ENCODE measurements at regions not wholly inside any gene's neighbourhood (a gene's known extent, or its start where the extent isn't known, plus 50 kb on each side); places are given as distances from the start of the nearest gene placed in this dataset.
"Not testable (repeated sequence)": the region's sequence is repeated elsewhere in the genome, so short reads cannot be mapped to it uniquely, and the experiment has no call there.

DNA sequence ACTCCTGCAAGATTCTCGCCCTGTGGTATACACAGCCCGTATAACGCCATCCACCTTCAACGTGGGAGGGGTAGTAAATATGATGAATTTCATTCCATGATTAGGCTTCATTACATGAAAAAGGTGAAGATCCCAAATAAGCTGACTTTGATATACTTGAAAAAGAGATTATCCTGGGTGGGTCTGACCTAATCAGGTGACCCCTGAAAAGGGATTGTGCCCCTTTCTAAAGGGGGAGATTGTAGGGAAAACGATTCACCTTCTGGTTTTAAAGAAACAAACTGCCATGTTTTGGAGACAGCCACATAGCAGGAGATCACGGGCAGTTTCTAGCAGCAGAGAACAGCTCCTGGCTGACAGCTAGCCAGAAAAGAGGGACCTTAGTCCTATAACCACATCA lies 155.1 kb upstream of the SMLR1 start:
- no peak for DNase-seq (ENCODE audit: low read depth, low spot score)

DNA sequence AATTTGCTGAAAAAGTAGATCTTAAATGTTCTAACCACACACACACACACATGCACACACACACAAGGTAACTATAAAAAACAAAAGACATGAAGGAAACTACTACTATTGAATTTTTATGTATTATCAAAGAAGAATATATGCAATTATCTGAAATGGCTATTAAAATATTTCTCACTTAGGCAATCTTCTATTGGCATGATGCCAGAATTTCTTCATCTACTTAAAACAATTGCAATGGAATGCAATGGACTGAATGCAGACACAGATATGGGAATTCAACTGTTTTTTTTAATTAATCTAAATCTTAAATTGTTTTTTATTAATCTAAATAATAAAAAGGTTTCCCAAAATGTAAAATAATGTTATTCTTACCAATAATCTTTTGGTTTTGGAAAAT lies 152.6 kb upstream of the SMLR1 start:
- no peak for DNase-seq (ENCODE audit: low read depth, low spot score)

DNA sequence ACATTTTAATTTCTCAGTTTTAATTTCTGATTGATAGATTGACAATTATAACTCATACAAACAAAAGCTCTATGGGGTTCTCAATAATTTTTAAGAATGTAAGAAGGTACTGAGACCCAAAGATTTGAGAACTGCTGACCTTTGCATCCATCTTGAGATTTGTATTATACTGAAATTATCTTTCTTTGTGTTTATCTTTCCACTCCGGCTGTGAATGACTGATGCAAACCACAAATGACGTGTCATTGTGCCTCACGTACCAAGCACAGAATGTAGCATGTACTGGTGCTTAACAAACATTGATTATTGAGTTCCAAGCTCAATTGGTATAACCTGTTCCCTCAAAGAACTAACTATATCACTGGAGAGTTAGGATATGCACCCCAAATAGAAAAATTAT lies 152.1 kb upstream of the SMLR1 start:
- no peak for DNase-seq (ENCODE audit: low read depth, low spot score)

DNA sequence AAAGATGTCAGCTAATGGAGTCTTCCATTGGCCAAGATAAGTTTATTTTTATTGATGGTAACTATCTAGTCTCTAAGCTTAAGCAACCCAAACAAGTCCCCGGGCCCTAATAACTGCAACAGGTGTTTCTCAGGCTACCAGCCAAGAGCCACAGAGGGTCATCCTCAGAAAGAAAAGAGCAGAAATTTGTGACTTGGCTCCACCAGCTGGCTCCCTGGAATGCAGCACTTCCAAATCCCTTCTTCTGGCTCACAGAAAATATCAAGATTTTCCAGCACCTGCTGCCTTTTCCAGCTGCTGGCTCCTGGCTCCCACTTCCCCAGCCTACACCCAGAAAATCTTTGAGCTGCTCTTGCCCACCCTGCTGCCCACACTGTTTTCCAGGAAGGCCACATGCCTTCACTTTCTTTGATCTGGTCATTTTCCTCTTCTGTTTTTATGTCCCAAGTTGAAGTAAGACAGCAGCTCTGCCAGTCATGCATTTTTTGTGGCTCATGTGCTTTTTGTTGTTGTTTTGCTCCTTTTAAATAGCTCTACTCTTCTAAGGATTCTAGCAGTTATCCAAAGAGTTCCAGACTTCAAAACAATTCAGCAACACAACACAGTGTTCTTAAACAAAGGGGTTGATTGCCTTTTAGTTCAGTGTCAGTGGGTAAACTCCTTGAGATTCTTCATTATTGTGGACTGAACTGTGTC lies 151.0 kb upstream of the SMLR1 start:
- DNase-seq (ENCODE audit: low read depth, low spot score), result no peak

DNA sequence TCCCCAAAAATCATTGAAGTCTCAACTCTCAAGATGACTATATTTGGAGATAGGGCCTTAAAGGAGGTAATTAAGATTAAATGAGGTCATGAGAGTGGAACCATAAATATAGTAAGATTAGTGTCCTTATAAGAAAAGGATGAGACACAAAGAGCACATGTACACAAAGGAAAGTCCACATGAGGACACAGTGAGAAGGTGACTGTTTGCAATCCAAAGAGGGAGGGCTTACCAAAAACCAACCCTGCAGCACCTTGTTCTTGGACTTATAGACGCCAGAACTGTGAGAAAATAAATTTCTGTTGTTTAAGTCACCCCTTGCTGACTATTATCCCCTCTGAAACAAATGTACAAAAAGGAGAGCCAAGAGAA lies 150.4 kb upstream of the SMLR1 start:
- no peak for DNase-seq (ENCODE audit: low read depth, low spot score)

DNA sequence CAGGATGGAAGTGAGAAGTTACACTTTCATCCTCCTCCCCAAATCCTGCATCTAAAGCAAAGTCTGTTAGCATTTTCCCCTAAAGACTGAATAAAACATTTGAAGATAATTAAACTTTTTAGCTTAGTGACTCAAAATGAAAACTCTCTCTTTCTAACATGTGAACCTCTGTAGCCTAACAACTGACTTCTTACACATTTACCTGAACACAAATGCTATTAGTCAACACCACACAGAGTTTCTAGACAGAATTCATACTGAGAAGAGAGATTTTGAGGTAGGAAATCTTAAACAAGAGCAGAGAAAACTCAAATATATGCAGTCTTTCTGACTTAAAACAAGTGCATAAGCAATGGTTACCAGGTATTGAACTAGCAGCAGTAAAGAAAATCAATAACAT lies 149.9 kb upstream of the SMLR1 start:
- no peak for DNase-seq (ENCODE audit: low read depth, low spot score)

DNA sequence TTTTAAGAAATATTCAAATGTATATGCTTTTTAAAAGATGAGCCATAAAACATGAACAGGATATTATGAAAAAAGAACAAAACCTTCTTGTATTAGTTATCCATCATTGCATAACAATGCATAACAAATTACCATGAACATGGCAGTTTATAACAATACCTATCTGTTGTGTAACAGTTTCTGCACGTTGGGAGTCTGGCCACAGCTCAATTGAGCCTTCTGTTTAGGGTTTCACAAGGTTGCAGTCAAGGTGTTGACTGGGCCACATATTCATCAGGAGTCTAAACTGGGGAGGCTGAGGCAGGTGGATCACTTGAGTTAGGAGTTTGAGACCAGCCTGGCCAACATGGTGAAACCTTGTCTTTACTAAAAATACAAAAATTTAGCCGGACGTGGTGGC lies 149.4 kb upstream of the SMLR1 start:
- no peak for DNase-seq (ENCODE audit: low read depth, low spot score)

DNA sequence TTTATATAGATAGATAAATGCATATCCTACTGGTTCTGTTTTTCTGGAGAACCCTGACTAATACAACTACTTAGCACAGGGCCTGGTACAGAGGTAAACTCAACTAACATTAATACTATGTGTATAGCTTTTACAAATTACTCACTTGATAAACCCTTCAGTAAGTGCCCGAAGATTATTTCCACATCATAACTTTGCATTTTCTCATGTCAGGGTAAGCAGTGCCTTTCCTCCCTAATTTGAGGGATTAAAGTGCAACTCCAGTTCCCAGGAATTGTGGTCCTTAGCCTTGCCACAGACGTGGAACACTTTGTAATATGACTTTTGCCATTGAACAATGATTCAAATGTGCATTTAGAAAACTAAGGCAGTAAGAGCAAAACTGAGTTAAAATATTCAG lies 147.5 kb upstream of the SMLR1 start:
- DNase-seq (ENCODE audit: low read depth, low spot score), result no peak

DNA sequence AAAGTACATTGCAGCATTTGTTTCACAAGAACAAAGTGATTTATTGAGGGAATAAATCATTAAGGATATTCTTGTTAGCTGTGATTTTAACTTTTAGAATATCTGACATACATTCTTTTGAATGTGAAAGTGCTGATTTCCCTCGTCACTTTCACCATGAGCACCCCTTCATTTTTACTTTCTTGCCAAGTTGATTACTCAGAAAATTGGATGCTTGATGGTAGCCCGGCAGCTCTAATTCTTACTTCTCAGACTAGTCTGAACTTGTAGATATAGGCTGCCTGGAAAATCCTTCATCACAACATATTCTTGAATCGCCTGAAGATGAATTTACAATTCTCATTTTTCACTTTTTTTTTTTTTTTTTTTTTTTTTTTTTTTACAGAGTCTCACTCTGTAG lies 147.1 kb upstream of the SMLR1 start:
- DNase-seq (ENCODE audit: low read depth, low spot score), result no peak

DNA sequence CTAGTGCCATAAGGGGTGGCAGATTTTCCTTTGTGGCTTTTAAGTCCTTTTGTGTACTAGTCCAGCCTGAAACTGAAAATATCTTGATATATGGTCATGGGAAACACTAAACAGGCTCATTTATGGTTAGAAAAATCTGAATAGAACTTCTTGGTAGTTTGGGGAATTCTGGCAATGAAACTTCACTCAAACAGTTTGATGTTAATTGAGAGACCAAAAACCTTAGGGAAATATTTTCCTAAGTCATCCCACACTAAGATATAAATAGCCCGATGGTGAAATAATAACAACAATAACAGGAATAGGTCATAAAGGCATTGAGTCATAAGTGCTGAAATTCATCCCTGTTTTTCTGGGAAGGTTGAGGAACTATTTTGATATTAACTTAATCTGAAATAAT lies 146.2 kb upstream of the SMLR1 start:
- peak; percentile 23 for DNase-seq (ENCODE audit: low read depth, low spot score)

DNA sequence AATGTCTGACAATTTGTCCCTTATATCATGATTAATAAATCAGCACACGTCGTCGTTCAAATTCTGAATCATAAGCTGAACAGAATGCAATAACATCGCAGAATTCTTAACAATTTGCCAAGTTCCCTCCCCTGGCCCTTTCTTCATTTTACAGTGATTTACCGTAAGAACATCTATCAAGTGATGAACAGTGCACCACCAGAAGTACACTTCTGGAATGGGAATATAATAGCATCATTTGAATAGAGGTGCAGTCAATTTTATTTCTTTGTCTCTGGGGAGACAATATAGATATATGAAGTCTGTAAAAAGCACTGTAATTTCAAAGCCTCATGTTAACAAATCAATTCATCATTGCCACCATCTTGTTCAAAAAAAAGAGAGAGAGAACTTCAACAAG lies 145.1 kb upstream of the SMLR1 start:
- no peak for DNase-seq (ENCODE audit: low read depth, low spot score)

DNA sequence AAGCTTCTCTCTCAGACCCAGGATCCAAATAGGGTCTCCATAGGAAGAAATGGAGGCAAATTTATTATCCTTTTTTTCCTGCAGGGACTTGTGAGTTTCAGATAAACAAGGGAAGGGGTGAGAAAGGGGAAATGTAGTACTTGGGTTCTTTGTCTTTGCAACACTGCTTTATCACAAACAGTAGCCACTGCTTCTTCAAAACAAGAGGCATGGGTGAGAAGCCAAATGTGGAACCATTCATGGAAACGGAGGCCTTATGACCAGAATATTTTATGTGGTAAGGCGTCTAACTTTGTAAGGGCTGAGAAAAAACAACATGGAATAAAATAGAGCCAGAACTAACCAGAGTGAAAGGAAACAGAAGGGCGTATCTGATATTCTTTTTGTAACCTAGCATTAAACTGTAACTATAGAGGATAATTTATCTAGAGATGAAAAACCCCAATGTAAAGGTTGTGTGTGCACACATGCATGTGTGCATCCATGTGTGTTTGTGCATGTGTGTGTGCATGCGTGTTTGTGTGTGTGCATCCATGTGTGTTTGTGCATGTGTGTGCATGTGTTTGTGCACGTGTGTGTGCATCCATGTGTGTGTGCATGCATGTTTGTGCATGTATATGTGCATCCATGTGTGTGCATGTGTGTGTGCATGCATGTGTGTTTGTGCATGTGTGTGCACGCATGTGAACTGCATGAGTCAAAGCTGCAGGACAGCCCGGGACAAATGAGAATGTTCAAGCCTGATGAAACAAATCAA lies 143.3 kb upstream of the SMLR1 start:
- no peak for DNase-seq (ENCODE audit: low read depth, low spot score)

DNA sequence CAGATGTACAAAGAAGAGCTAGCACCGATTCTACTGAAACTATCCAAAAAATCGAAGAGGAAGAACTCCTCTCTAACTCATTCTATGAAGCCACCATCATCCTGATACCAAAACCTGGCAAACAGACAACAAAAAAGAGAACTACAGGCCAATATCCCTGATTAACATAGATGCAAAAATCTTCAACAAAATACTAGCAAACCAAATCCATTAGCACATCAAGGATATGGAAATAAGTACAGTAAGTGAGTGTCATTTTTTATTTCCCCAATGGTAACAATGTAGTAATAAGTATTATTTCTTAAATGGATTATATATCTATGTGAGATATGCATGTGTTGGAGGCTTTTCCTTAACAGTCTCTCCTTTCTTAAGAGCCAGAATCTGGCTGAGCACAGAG lies 134.5 kb upstream of the SMLR1 start:
- no peak for DNase-seq (ENCODE audit: low read depth, low spot score)

DNA sequence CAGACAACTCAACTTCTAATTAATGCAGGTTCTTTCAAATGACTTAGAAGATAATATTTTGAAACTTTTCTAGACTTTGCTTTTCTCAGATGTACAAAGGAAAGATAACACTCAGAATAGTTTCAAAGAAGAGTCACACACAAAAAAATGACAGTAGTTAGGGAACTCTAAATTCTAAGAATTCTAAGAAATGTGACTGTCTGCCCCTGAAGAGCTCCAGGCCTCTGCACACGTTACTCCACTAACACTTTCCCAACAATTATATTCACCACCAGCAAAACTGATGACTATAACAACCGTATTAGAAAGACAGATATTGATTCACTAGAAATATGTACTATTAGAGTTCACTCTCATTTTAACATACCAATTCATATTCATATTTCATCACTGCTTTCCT lies 133.3 kb upstream of the SMLR1 start:
- no peak for DNase-seq (ENCODE audit: low read depth, low spot score)

DNA sequence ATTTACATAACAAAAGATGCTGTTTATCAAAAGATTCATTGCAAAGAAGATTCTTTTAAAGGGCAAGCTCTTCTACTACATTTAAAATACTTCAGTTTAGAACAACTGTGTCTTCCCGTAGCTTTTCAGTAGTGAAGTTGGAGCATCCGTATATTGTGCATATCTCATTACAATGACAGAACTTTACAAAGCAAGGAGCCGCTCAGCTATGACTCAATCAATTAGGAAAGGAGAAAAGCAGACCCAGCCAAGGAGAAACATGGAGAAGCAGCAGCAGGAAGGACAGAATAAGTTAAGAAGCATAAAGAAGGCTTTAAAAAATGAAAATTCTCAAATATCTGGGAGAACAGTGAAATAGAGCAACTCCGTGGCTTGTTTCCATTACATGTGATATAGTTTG lies 132.6 kb upstream of the SMLR1 start:
- DNase-seq (ENCODE audit: low read depth, low spot score), result no peak

DNA sequence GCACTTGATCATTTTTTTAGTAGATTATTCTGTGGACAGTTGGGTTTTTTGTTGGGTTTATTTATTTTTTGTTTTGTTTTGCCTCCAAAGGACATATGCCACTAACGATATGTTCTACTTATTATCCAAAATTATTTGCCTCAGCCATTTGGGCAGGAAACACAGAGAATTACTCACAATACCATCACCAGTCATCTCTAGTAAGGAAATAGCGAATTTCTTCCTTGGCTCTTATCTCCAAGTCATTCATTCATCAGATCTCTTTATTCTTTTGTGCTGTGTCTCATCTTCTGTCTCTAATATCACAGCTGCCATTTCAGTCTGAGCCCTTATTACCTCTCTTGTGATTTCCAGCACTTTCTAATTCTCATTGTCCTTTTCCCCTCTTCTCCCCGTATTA lies 130.4 kb upstream of the SMLR1 start:
- DNase-seq (ENCODE audit: low read depth, low spot score), result no peak

DNA sequence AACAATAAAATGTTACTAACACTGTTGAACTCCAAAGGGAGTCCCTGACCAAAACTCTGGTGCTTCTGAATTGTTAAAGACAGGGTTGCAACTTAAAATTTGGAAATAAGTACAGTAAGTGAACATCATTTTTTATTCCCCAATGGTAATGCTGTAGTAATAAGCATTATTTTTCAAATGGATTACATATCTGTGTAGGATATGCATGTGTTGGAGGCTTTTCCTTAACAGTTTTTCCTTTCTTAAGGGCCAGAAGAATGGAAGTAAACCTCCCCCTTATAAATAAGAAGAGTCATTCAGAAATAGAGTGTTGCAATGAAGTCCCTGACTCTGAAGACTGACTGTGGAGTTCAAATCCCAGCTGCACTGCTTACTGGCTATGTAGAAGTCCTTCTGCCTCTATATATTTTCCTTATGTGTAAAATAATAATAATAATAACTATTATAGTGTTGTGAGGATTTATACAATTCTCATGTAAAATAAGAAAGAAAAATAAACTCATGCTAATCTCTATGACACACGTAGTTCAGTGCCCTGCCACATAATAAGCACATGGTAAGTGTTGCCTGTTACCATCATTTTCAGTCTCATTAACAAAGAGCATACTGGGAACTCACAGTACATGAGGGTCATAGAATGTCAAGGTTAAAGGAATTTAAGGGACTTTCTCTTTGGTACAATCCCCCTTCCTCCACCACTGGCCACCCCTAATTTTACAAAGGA lies 129.8 kb upstream of the SMLR1 start:
- DNase-seq (ENCODE audit: low read depth, low spot score), result no peak

DNA sequence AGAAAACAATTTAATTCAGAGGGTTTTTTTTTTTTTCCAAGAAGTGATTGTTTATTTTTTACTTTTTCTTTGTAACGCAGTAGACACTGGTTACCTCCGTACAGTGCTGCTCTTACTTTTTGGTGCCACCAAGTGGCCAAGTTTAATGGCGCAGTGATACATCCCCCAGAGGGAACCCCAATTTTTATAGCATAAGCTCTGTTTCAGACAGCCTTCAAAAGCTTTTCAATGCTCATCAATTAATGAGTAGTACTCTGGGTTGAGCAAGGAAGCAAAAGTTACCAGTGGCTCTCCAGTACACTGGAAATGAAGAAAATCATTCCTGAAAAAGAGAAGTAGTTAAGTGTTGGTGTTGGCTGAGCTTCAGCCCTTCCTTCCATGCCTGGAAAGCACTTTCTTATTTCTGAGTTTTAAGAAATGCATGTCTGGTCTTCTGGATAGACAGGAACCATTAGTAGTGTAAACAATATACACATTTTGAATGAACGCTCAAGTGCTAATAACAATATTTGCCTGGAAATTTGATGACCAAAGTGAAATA lies 129.1 kb upstream of the SMLR1 start:
- no peak for DNase-seq (ENCODE audit: low read depth, low spot score)

DNA sequence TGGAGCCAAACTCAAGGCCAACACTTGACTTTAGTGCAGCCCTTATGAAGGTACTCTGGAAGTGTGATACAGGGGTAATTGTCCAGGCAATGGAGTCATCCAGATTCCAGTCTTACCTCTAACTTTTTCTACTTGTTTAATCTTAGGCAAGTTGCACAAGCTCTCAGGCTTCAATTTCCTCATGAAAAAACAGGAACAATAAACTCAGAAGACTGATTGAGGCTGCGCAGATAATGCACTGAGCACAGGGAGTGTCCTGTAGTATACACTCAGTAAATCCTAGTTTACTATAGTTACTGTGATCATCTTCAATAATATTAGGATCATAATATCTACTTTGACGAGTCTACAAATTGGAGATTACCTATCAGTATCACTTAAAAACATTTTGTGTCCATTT lies 127.5 kb upstream of the SMLR1 start:
- DNase-seq (ENCODE audit: low read depth, low spot score), result no peak

DNA sequence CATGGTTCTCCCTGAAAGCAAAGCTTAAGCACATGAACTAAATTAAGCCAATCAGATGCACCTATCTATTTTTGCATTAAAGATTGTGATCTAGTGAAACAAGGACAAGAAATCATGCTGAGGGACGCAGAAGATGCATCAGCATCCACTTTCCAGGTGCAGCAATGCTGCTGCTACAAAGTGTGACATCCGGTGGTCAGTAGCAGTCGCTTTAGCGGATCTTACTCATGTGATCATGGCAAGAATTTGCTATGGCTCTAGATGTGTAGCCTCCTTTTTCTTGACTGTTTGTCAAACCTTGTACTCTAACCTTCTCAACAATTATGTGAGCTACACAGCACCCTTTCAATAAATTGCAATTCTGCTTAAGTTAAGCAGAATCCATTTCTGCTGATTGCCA lies 126.8 kb upstream of the SMLR1 start:
- DNase-seq (ENCODE audit: low read depth, low spot score), result no peak

DNA sequence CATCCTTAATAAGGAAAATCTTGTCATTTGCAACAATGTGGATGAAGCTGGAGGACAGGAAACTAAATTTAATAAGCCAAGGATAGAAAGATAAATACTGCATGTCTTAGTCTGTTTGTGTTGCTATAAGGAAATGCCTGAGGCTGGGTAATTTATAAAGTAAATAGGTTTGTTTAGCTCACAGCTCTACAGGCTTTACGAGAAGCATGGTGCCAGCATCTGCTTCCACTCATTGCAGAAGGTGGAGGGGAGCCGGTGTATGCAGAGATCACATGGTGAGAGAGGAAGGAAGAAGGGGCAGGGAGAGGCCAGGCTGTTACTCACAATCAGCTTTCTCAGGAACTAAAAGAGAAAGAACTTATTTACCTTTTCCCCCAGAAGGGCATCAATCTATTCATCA lies 118.9 kb upstream of the SMLR1 start:
- DNase-seq (ENCODE audit: low read depth, low spot score), result peak; percentile 58

DNA sequence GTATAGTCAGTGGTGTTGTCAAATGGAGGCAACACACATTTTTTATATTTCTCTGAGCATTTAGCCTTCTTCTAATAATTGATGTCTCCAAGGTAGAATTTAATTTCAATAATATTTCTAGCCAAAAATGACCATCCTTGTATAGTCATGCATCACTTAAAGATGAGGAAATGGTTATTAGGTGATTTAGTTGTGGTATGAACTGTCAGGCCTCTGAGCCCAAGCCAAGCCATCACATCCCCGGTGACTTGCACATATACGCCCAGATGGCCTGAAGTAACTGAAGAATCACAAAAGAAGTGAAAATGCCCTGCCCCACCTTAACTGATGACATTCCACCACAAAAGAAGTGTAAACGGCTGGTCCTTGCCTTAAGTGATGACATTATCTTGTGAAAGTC lies 115.6 kb upstream of the SMLR1 start:
- DNase-seq (ENCODE audit: low read depth, low spot score), result not testable (repeated sequence)

DNA sequence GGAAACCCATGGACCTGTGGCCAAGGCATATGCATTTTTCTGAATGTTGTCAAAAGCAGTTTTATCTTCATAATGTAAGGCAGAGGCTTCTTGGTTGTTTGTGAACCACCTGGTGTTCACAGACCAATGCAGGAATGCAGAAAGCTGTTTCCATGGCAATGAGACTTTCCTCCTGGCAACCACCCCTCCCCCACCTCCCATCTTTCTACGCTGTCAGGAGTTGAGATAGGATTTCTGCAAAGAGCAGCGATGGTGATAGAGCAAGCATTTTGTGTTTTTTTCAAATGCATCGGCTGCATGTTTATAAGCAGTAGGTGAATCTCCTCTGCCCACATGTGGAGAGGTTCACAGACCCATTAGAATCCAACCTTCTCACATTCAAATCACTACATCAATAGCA lies 114.1 kb upstream of the SMLR1 start:
- DNase-seq (ENCODE audit: low read depth, low spot score), result no peak

Data from smooth muscle cell of the brain vasculature (primary cell).